GM19372 (cell line): ENCODE measurements at regions not wholly inside any gene's neighbourhood (a gene's known extent, or its start where the extent isn't known, plus 50 kb on each side); places are given as distances from the start of the nearest gene placed in this dataset.
"Not testable (repeated sequence)": the region's sequence is repeated elsewhere in the genome, so short reads cannot be mapped to it uniquely, and the experiment has no call there.

Experiments used
- ATAC-seq: cut with Tn5 transposase; IDR thresholded peaks from one replicate; pipeline ENCODE4 v1.9.1; 2021; ENCODE audit warnings: mild to moderate bottlenecking, low read depth, moderate library complexity; ENCODE audit not compliant: unreplicated experiment

- no peak for ATAC-seq
Observed at GRCh38 chr21:39084073-39084472, 99.2 kb downstream of the PSMG1 start.

- no peak for ATAC-seq
Observed at GRCh38 chr21:39083377-39084008, 99.8 kb downstream of the PSMG1 start.

DNA sequence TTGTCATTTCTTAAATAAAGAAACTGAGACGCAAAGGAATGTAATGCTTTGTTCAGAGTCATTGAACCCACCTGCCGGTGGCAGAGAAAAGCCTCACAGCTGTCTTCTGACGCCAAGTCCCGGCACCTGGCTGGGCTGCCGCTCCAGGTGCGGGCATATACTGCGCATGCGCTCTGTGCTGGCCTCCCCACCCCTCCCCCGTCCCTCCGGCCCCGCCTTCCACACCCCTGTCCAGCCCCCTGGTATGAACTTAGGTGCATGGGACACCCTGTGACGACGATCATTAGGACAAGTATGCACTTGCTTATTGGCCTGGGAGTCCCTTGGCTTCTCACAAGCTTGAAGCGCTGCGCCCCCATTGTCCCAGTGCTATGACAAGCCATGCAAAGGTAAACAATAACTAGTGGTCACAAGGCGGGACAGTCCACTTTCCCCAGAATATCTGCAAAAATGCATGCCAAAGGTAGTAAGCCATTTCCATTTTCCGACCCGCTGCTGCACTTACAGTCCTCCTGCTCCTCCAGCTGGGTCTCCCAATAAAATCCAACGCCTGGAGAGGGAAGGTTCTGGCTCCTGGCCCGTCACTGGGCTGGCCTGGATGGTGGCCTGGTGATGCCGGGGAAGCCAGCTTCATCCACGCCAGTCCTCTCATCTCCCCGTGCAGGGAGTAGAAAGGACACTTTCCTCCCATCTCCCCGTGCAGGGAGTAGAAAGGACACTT is 100.4 kb downstream of the PSMG1 start:
- ATAC-seq = no peak

DNA sequence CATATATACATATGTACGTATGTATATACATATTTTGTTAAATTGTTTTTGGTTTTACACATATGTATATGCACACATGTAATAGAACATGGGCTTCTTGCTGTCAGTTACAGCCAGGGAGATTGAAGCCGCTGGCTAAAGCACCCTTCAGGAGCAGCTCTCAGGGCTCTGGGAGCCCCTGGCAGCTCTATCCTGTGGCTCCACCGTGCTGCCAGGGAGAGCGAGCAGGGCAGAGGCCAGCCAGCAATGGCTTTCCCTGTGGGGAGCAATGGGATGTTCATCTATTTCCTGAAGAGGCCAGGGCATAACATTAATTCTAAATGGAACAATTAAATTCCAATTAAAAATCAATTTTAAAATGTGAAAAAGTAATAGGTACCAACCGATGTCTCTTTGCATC is 102.9 kb downstream of the PSMG1 start:
- ATAC-seq = no peak

DNA sequence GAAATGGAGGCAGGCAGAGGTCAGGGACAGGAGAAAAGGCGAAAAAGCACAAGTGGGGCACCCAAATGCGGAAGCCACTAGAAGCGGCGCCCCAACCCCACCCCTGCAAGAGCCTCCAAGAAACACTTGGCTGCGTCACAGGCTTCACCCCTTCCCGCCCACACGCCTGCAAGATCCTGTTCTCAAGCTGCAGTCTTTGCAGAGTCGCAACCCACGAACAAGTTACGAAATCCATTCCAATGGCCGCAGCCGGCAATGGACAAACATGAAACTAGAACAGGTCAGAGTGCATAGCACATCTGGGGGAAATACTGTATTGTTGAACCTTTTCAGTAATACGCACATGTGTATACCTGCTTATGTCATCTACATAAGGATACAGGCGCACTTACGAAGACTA is 103.6 kb downstream of the PSMG1 start:
- no peak for ATAC-seq

DNA sequence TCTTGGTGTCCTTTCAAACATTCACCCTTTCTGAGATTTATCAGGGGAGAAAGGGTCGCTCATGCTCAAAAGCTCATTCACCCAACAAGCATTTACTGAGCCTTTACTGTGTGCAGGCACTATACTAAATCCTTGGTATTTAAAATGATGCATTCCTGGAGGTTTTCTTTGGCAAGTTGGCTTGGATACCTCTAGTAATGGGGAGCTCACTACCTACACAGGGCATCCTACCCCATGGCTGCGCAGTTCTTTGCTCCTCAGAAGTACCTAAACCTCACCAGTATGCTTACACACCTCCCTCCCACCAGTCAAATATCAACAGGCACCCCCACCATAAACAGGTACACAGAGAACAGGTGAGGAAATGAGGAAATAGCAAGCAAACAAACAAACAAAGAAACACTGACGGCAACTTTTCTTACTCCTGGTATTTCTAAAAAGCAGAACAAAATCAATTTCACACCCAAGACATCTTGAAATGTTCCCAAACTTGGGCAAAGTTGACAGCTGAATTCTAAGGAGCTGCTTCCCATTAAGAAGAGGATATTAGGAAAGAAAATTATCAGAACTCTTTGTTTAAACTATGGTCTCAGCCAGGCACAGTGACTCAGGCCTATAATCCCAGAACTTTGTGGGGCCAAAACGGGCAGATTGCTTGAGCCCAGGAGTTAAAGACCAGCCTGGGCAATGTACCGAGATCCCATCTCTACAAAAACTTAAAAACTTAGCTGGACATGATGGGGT is 104.8 kb downstream of the PSMG1 start:
- ATAC-seq = no peak

DNA sequence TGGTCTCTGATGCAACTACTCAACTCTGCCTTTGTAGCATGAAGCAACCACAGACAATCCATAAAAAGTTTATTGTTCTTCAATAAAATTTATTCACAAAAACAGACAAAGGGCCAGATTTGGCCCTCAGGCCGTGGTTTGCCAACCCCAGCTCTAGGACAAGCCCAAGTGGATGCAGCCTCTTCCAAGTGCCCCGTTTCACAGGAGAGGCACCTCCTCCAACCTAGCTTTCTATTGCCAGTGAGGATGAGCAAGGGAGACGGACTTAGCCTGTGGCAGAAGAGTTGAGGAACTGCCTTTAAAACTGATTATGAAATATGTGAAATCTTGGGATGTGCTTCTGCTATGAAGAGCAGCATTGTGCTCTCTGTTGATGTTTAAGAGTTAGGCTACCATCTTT is 105.4 kb downstream of the PSMG1 start:
- ATAC-seq = no peak

GRCh38 chr21:39074508-39074907 is 108.7 kb downstream of the PSMG1 start:
- no peak for ATAC-seq

- ATAC-seq = no peak
Observed at GRCh38 chr21:39073717-39074116, 109.5 kb downstream of the PSMG1 start.

GRCh38 chr21:39073063-39073462 is 110.2 kb downstream of the PSMG1 start:
- no peak for ATAC-seq

DNA sequence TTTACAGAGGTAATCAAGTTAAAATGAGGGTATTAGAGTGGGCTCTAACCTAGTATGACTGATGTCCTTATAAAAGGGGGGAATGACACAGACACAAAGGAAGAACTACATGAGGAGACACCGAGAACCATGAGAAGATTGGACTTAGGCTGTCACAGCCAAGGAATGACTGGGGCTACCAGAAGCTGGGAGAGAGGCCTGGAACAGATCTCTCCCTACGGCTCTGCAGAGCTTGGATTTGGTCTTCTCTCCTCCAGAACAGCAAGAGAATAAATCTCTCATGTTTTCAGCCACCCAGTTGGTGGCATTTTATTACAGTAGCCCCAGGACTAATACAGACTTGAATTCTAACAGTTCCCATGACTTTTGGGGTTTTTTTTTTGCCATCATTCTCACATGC is 110.8 kb downstream of the PSMG1 start:
- no peak for ATAC-seq

DNA sequence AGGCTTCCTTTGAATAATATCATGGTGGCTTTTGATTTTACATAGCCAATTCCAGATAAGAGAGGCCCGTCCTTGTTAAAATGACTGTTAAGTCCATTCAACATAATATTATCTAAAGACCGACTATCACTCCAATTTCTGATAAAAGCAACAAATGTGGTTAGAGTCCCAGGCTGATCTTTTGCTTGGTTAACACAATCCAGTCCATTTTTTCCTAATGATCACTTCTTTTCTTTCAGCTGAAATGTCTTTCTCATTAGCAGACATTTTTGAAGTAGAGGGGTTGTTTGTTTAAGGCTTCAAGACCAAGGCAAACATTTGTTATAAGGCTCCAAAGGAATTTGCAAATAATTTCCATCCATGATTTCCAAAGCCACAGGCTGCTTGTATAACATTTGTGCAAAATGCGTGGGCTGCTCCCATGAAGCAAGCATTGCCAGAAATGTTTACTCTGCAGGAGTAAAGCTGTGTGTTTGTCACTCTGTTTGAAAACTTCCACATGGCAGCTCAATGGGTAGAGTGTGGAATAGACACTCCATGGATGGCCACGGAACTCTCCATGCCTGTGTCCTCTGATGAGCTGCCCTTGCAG is 111.5 kb downstream of the PSMG1 start:
- ATAC-seq = no peak

DNA sequence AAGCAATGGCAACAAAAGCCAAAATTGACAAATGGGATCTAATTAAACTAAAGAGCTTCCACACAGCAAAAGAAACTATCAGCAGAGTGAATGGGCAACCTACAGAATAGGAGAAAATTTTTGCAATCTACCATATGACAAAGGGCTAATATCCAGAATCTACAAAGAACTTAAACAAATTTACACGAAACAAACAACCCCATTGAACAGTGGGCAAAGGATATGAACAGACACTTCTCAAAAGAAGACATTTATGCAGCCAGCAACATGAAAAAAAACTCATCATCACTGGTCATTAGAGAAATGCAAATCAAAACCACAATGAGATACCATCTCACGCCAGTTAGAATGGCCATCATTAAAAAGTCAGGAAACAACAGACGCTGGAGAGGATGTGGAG is 113.4 kb downstream of the PSMG1 start:
- not testable (repeated sequence) for ATAC-seq

DNA sequence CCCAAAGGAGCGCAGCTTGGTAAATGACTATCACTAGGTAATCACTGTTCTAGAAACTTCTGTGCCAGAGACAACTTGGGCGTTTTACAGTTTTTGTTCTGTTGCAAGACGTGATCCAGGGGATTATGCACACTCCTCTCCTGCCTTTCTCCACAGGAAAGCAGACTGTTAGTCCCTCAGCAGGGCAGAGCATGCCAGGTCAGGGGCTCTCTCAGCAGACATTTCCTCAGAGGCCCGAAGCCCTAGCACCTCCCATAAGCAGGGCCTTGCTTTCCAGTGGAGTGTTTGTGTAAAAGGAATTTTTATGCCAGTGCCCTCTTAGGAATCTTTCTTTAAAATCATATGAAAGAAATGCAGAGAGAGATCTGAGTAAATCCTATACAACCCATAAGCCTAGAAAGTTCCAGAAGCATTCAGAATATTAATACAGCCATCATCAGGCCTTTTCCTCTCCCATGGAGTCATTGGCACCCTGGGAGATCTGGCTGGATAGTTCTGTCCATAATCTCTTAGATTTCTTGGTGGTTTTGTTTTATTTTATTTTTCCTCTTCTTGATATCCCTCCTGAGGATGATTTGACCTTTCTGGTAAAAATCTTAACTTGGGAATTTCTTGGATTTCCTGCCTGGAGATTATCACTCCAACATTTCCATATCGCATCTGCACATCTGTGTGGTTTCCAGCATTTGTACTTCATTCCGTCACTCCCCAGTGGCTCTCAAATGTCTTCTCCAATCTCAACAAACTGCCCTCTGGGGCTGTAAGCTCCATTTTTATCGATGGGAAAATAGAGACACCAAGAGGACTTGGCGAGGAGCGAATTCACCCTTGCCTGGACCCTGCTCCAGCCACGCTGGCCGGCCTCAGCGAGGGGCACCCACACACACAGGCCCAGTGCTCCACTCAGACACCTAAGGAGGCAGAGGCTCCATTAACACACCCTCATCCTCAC is 116.1 kb downstream of the PSMG1 start:
- no peak for ATAC-seq

GRCh38 chr21:39065917-39066316 is 117.3 kb downstream of the PSMG1 start:
- no peak for ATAC-seq

DNA sequence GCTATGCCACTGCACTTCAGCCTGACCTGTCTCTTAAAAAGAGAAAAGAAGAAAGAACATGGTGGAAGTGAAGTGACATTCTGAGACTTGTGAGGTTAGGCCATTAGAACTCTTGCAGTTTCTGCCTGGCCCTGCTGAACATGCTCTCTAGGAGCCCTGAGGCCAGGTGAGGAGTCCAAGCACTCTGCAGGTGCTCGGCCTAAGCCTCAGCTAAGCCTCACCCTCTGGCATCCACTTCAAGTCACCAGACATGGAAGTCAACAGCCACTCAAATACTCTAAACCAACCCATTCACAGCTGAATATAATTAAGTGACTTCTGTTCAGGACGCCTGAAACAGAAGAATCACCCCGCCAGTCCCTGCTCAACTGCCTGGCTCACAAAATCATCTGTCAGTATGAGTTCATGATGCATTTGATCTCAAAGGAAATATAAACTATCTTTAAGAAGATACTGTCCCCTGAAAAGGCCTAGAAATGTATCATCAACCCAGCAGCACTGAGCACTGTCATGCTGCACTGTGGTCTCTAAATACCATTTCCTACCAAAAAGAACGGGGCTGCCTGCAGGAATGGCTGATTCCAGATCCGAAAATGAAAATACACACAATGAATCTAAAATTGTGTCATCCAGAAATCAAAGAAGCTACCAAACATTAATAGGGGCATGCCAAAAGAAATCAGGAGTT is 118.8 kb downstream of the PSMG1 start:
- ATAC-seq = no peak

- ATAC-seq = no peak
Observed at GRCh38 chr21:39063517-39063916, 119.7 kb downstream of the PSMG1 start.

- no peak for ATAC-seq
Observed at GRCh38 chr21:39062196-39062595, 121.1 kb downstream of the PSMG1 start.

- ATAC-seq = no peak
Observed at GRCh38 chr21:39061766-39062165, 121.5 kb downstream of the PSMG1 start.
